ENCODE measurements at regions not wholly inside any gene's neighbourhood (a gene's known extent, or its start where the extent isn't known, plus 50 kb on each side); places are given as distances from the start of the nearest gene placed in this dataset.

GRCh38 chr14:66092748-66093147, 393.4 kb upstream of the CCDC196 start:
- TF ChIP-seq, protein P1, sequence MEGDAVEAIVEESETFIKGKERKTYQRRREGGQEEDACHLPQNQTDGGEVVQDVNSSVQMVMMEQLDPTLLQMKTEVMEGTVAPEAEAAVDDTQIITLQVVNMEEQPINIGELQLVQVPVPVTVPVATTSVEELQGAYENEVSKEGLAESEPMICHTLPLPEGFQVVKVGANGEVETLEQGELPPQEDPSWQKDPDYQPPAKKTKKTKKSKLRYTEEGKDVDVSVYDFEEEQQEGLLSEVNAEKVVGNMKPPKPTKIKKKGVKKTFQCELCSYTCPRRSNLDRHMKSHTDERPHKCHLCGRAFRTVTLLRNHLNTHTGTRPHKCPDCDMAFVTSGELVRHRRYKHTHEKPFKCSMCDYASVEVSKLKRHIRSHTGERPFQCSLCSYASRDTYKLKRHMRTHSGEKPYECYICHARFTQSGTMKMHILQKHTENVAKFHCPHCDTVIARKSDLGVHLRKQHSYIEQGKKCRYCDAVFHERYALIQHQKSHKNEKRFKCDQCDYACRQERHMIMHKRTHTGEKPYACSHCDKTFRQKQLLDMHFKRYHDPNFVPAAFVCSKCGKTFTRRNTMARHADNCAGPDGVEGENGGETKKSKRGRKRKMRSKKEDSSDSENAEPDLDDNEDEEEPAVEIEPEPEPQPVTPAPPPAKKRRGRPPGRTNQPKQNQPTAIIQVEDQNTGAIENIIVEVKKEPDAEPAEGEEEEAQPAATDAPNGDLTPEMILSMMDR (conservative IDR thresholded peaks at IDR 0.05; ENCODE audit: low read depth, low read length), result no peak
- TF ChIP-seq MXI1 (IDR thresholded peaks at IDR 0.05; ENCODE audit: borderline replicate concordance, low read depth, low read length), result no peak
- no peak for TF ChIP-seq RFX5 (IDR thresholded peaks at IDR 0.05; ENCODE audit: low read depth, low read length)
- TF ChIP-seq MAZ (IDR thresholded peaks at IDR 0.05; ENCODE audit: borderline replicate concordance, low read depth, low read length), result no peak
- TF ChIP-seq BHLHE40 (IDR thresholded peaks at IDR 0.05; ENCODE audit: low read depth, low read length), result no peak
- TF ChIP-seq POLR2A (IDR thresholded peaks at IDR 0.05; ENCODE audit: low read depth, low read length), result no peak
- TF ChIP-seq CEBPB (IDR thresholded peaks at IDR 0.05; ENCODE audit: low read depth, low read length), result no peak
- TF ChIP-seq RCOR1 (IDR thresholded peaks at IDR 0.05; ENCODE audit: insufficient replicate concordance, low read length), result no peak
- no peak for TF ChIP-seq MAFK (IDR thresholded peaks at IDR 0.05; ENCODE audit: low read depth, low read length)
- TF ChIP-seq, protein P2, sequence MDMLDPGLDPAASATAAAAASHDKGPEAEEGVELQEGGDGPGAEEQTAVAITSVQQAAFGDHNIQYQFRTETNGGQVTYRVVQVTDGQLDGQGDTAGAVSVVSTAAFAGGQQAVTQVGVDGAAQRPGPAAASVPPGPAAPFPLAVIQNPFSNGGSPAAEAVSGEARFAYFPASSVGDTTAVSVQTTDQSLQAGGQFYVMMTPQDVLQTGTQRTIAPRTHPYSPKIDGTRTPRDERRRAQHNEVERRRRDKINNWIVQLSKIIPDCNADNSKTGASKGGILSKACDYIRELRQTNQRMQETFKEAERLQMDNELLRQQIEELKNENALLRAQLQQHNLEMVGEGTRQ (IDR thresholded peaks at IDR 0.05; ENCODE audit: low read depth, low read length), result no peak
- TF ChIP-seq RAD21 (IDR thresholded peaks at IDR 0.05; ENCODE audit: low read length), result no peak
- TF ChIP-seq NFE2L2 (IDR thresholded peaks at IDR 0.05; ENCODE audit: low read depth, low read length), result no peak
- TF ChIP-seq SMC3 (IDR thresholded peaks at IDR 0.05; ENCODE audit: low read depth, low read length), result no peak
- TF ChIP-seq, protein P3, sequence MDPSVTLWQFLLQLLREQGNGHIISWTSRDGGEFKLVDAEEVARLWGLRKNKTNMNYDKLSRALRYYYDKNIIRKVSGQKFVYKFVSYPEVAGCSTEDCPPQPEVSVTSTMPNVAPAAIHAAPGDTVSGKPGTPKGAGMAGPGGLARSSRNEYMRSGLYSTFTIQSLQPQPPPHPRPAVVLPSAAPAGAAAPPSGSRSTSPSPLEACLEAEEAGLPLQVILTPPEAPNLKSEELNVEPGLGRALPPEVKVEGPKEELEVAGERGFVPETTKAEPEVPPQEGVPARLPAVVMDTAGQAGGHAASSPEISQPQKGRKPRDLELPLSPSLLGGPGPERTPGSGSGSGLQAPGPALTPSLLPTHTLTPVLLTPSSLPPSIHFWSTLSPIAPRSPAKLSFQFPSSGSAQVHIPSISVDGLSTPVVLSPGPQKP (IDR thresholded peaks at IDR 0.05; ENCODE audit: borderline replicate concordance, low read depth, low read length), result no peak
